ENCODE measurements at regions not wholly inside any gene's neighbourhood (a gene's known extent, or its start where the extent isn't known, plus 50 kb on each side); places are given as distances from the start of the nearest gene placed in this dataset.
"Not testable (repeated sequence)": the region's sequence is repeated elsewhere in the genome, so short reads cannot be mapped to it uniquely, and the experiment has no call there.

- Histone ChIP-seq H3K36me3 (ENCODE audit: control insufficient read depth in 3 of 3, insufficient read depth in 2 of 3, low read depth in 1 of 3, low read length in 3 of 3) (no peaks in the 10 kb centered on the region), H3K27ac (ENCODE audit: low read depth in 1 of 3, low read length in 2 of 3) (no peak overlapping the region), H3K4me1 (ENCODE audit: control insufficient read depth in 3 of 3, insufficient read depth in 2 of 3, low read depth in 1 of 3, low read length in 2 of 3) (peaks cover 0 to 3% (median 0%) of the 10 kb centered on the region in 3 donors), H3K27me3 (ENCODE audit: control insufficient read depth in 3 of 3, insufficient read depth in 3 of 3, low read length in 3 of 3) (no peaks in the 10 kb centered on the region), H3K4me3 (ENCODE audit: low read depth in 1 of 3, low read length in 3 of 3) (no peak overlapping the region), H3K9me3 (ENCODE audit: control insufficient read depth in 2 of 2, insufficient read depth in 1 of 2, low read depth in 1 of 2, low read length in 1 of 2) (no peaks in the 10 kb centered on the region)
- DNase-seq (no peak), FAIRE-seq (no peak)
Measured at GRCh38 chr7:106756071-106756470, 95.1 kb upstream of the CCDC71L start.

- WGBS, 3 donors = 89 to 95% (median 94%) methylated on average over 11 of the region's 11 CpGs
- Histone ChIP-seq H3K4me1 (ENCODE audit: control insufficient read depth in 3 of 3, insufficient read depth in 2 of 3, low read depth in 1 of 3, low read length in 2 of 3) (peaks cover 0 to 3% (median 0%) of the 10 kb centered on the region in 3 donors), H3K9me3 (ENCODE audit: control insufficient read depth in 2 of 2, insufficient read depth in 1 of 2, low read depth in 1 of 2, low read length in 1 of 2) (no peaks in the 10 kb centered on the region), H3K27ac (ENCODE audit: low read depth in 1 of 3, low read length in 2 of 3) (no peak overlapping the region), H3K4me3 (ENCODE audit: low read depth in 1 of 3, low read length in 3 of 3) (no peak overlapping the region), H3K36me3 (ENCODE audit: control insufficient read depth in 3 of 3, insufficient read depth in 2 of 3, low read depth in 1 of 3, low read length in 3 of 3) (no peaks in the 10 kb centered on the region), H3K27me3 (ENCODE audit: control insufficient read depth in 3 of 3, insufficient read depth in 3 of 3, low read length in 3 of 3) (no peaks in the 10 kb centered on the region)
- no peak for FAIRE-seq
- no peak for DNase-seq
Measured at GRCh38 chr7:106756884-106757283, 95.9 kb upstream of the CCDC71L start.

- H3K27ac ChIP-seq (ENCODE audit: low read depth in 1 of 3, low read length in 2 of 3) = no peak overlapping the region
- no peaks in the 10 kb centered on the region for H3K9me3 ChIP-seq (ENCODE audit: control insufficient read depth in 2 of 2, insufficient read depth in 1 of 2, low read depth in 1 of 2, low read length in 1 of 2)
- no peak overlapping the region for H3K4me3 ChIP-seq (ENCODE audit: low read depth in 1 of 3, low read length in 3 of 3)
- no peaks in the 10 kb centered on the region for H3K36me3 ChIP-seq (ENCODE audit: control insufficient read depth in 3 of 3, insufficient read depth in 2 of 3, low read depth in 1 of 3, low read length in 3 of 3)
- FAIRE-seq = no peak
- no peaks in the 10 kb centered on the region for H3K27me3 ChIP-seq (ENCODE audit: control insufficient read depth in 3 of 3, insufficient read depth in 3 of 3, low read length in 3 of 3)
- WGBS, 3 donors = 50 to 71% (median 61%) methylated on average over 2 of the region's 2 CpGs
- no peak for DNase-seq
- H3K4me1 ChIP-seq (ENCODE audit: control insufficient read depth in 3 of 3, insufficient read depth in 2 of 3, low read depth in 1 of 3, low read length in 2 of 3) = no peaks in the 10 kb centered on the region
Measured at GRCh38 chr7:106757846-106758245, 96.9 kb upstream of the CCDC71L start.

- 98 to 100% (median 99%) methylated on average over 2 of the region's 2 CpGs for WGBS, 3 donors
- not testable (repeated sequence) for H3K4me1 ChIP-seq (ENCODE audit: control insufficient read depth in 3 of 3, insufficient read depth in 2 of 3, low read depth in 1 of 3, low read length in 2 of 3)
Measured at GRCh38 chr7:106762845-106763244, 101.9 kb upstream of the CCDC71L start.

GRCh38 chr7:106763717-106764116, 101.4 kb upstream of the PIK3CG start:
- no peaks in the 10 kb centered on the region for H3K9me3 ChIP-seq (ENCODE audit: control insufficient read depth in 2 of 2, insufficient read depth in 1 of 2, low read depth in 1 of 2, low read length in 1 of 2)
- FAIRE-seq (no peak), DNase-seq (peak; percentile 19 to 66)
- peaks cover 0 to 11% (median 7%) of the 10 kb centered on the region in 3 donors for H3K4me1 ChIP-seq (ENCODE audit: control insufficient read depth in 3 of 3, insufficient read depth in 2 of 3, low read depth in 1 of 3, low read length in 2 of 3)
- no peaks in the 10 kb centered on the region for H3K27me3 ChIP-seq (ENCODE audit: control insufficient read depth in 3 of 3, insufficient read depth in 3 of 3, low read length in 3 of 3)
- 46 to 71% (median 46%) methylated on average over 2 of the region's 2 CpGs for WGBS, 3 donors
- no peak overlapping the region for H3K4me3 ChIP-seq (ENCODE audit: low read depth in 1 of 3, low read length in 3 of 3)
- H3K27ac ChIP-seq (ENCODE audit: low read depth in 1 of 3, low read length in 2 of 3) = no peak overlapping the region
- no peaks in the 10 kb centered on the region for H3K36me3 ChIP-seq (ENCODE audit: control insufficient read depth in 3 of 3, insufficient read depth in 2 of 3, low read depth in 1 of 3, low read length in 3 of 3)

More at GRCh38 chr7:106762845-106763244, 101.9 kb upstream of the CCDC71L start:
- not testable (repeated sequence) for FAIRE-seq; H3K9me3 ChIP-seq (ENCODE audit: control insufficient read depth in 2 of 2, insufficient read depth in 1 of 2, low read depth in 1 of 2, low read length in 1 of 2); H3K4me3 ChIP-seq (ENCODE audit: low read depth in 1 of 3, low read length in 3 of 3); H3K27me3 ChIP-seq (ENCODE audit: control insufficient read depth in 3 of 3, insufficient read depth in 3 of 3, low read length in 3 of 3); DNase-seq; H3K27ac ChIP-seq (ENCODE audit: low read depth in 1 of 3, low read length in 2 of 3); H3K36me3 ChIP-seq (ENCODE audit: control insufficient read depth in 3 of 3, insufficient read depth in 2 of 3, low read depth in 1 of 3, low read length in 3 of 3)

GRCh38 chr7:106765727-106766355, 99.2 kb upstream of the PIK3CG start:
- no peaks in the 10 kb centered on the region for H3K36me3 ChIP-seq (ENCODE audit: control insufficient read depth in 3 of 3, insufficient read depth in 2 of 3, low read depth in 1 of 3, low read length in 3 of 3)
- H3K27ac ChIP-seq (ENCODE audit: low read depth in 1 of 3, low read length in 2 of 3) = no peak overlapping the region
- 92 to 96% (median 96%) methylated on average over 5 of the region's 5 CpGs for WGBS, 3 donors
- FAIRE-seq = no peak
- no peaks in the 10 kb centered on the region for H3K27me3 ChIP-seq (ENCODE audit: control insufficient read depth in 3 of 3, insufficient read depth in 3 of 3, low read length in 3 of 3)
- DNase-seq = no peak
- no peak overlapping the region for H3K4me3 ChIP-seq (ENCODE audit: low read depth in 1 of 3, low read length in 3 of 3)
- peaks cover 0 to 11% (median 7%) of the 10 kb centered on the region in 3 donors for H3K4me1 ChIP-seq (ENCODE audit: control insufficient read depth in 3 of 3, insufficient read depth in 2 of 3, low read depth in 1 of 3, low read length in 2 of 3)
- H3K9me3 ChIP-seq (ENCODE audit: control insufficient read depth in 2 of 2, insufficient read depth in 1 of 2, low read depth in 1 of 2, low read length in 1 of 2) = no peaks in the 10 kb centered on the region

- H3K36me3 ChIP-seq (ENCODE audit: control insufficient read depth in 3 of 3, insufficient read depth in 2 of 3, low read depth in 1 of 3, low read length in 3 of 3) = no peaks in the 10 kb centered on the region
- WGBS, 3 donors = 65 to 87% (median 71%) methylated on average over 2 of the region's 2 CpGs
- H3K27ac ChIP-seq (ENCODE audit: low read depth in 1 of 3, low read length in 2 of 3) = no peak overlapping the region
- no peak for DNase-seq
- H3K9me3 ChIP-seq (ENCODE audit: control insufficient read depth in 2 of 2, insufficient read depth in 1 of 2, low read depth in 1 of 2, low read length in 1 of 2) = no peaks in the 10 kb centered on the region
- H3K4me3 ChIP-seq (ENCODE audit: low read depth in 1 of 3, low read length in 3 of 3) = no peak overlapping the region
- no peak for FAIRE-seq
- H3K27me3 ChIP-seq (ENCODE audit: control insufficient read depth in 3 of 3, insufficient read depth in 3 of 3, low read length in 3 of 3) = no peaks in the 10 kb centered on the region
- peaks cover 0 to 11% (median 7%) of the 10 kb centered on the region in 3 donors for H3K4me1 ChIP-seq (ENCODE audit: control insufficient read depth in 3 of 3, insufficient read depth in 2 of 3, low read depth in 1 of 3, low read length in 2 of 3)
Measured at GRCh38 chr7:106766551-106766950, 98.5 kb upstream of the PIK3CG start.

GRCh38 chr7:106767078-106767477, 98.0 kb upstream of the PIK3CG start:
- FAIRE-seq = no peak

More at GRCh38 chr7:106767078-106767477, 98.0 kb upstream of the PIK3CG start:
- 69 to 96% (median 88%) methylated on average over 3 of the region's 3 CpGs for WGBS, 3 donors
- no peak for DNase-seq
- no peaks in the 10 kb centered on the region for H3K27me3 ChIP-seq (ENCODE audit: control insufficient read depth in 3 of 3, insufficient read depth in 3 of 3, low read length in 3 of 3)
- H3K4me1 ChIP-seq (ENCODE audit: control insufficient read depth in 3 of 3, insufficient read depth in 2 of 3, low read depth in 1 of 3, low read length in 2 of 3) = peaks cover 0 to 11% (median 7%) of the 10 kb centered on the region in 3 donors
- no peaks in the 10 kb centered on the region for H3K36me3 ChIP-seq (ENCODE audit: control insufficient read depth in 3 of 3, insufficient read depth in 2 of 3, low read depth in 1 of 3, low read length in 3 of 3)
- no peak overlapping the region for H3K4me3 ChIP-seq (ENCODE audit: low read depth in 1 of 3, low read length in 3 of 3)
- peak overlapping the region in 1 of 3 donors; percentile 33 for H3K27ac ChIP-seq (ENCODE audit: low read depth in 1 of 3, low read length in 2 of 3)
- no peaks in the 10 kb centered on the region for H3K9me3 ChIP-seq (ENCODE audit: control insufficient read depth in 2 of 2, insufficient read depth in 1 of 2, low read depth in 1 of 2, low read length in 1 of 2)

Measured in small intestine (tissue), 7 donors.